HEK293 (cell line): ENCODE measurements at regions not wholly inside any gene's neighbourhood (a gene's known extent, or its start where the extent isn't known, plus 50 kb on each side); places are given as distances from the start of the nearest gene placed in this dataset.

Source experiments
- CTCF ChIP-seq: fragments of 450-650 bp; formaldehyde crosslinking; IDR thresholded peaks from 2 replicates; pipeline ENCODE4 v1.5.1; 2016; ENCODE audit warnings: missing biosample characterization, missing genetic modification characterization
- ELK4 ChIP-seq: IDR thresholded peaks from 2 replicates; pipeline ENCODE4 v1.6.1; 2011; ENCODE audit warnings: mild to moderate bottlenecking, low read depth, low read length, borderline replicate concordance
- REPIN1 ChIP-seq: fragments of 450-650 bp; formaldehyde crosslinking; IDR thresholded peaks from 2 replicates; pipeline ENCODE4 v1.5.1; 2017; ENCODE audit warnings: missing biosample characterization, missing genetic modification characterization, low read depth
- SCRT2 ChIP-seq: fragments of 450-650 bp; formaldehyde crosslinking; IDR thresholded peaks from 2 replicates; pipeline ENCODE4 v1.5.1; 2016; ENCODE audit warnings: missing biosample characterization, missing genetic modification characterization
- SP2 ChIP-seq: fragments of 450-650 bp; formaldehyde crosslinking; IDR thresholded peaks from 2 replicates; pipeline ENCODE4 v1.5.1; 2016; ENCODE audit warnings: missing biosample characterization, missing genetic modification characterization
- YY1 ChIP-seq: fragments of 450-650 bp; formaldehyde crosslinking; IDR thresholded peaks from 2 replicates; pipeline ENCODE4 v1.5.1; 2018; ENCODE audit warnings: missing biosample characterization, missing genetic modification characterization
- ZFP69B ChIP-seq: fragments of 450-650 bp; formaldehyde crosslinking; IDR thresholded peaks from 2 replicates; pipeline ENCODE4 v1.5.1; 2016; ENCODE audit warnings: missing biosample characterization, missing genetic modification characterization
- ZNF121 ChIP-seq: fragments of 450-650 bp; formaldehyde crosslinking; IDR thresholded peaks from 2 replicates; pipeline ENCODE4 v1.5.1; 2016; ENCODE audit warnings: missing biosample characterization, missing genetic modification characterization
- ZNF148 ChIP-seq: fragments of 450-650 bp; formaldehyde crosslinking; IDR thresholded peaks from 2 replicates; pipeline ENCODE4 v1.5.0; 2017; ENCODE audit warnings: missing biosample characterization, missing genetic modification characterization, borderline replicate concordance
- ZNF473 ChIP-seq: fragments of 450-650 bp; formaldehyde crosslinking; IDR thresholded peaks from 2 replicates; pipeline ENCODE4 v1.5.1; 2017; ENCODE audit warnings: missing biosample characterization, missing genetic modification characterization
- ZNF530 ChIP-seq: fragments of 450-650 bp; formaldehyde crosslinking; IDR thresholded peaks from 2 replicates; pipeline ENCODE4 v1.5.1; 2016; ENCODE audit warnings: low read depth, missing biosample characterization, missing genetic modification characterization
- ZNF549 ChIP-seq: fragments of 450-650 bp; IDR thresholded peaks from 2 replicates; pipeline ENCODE4 v1.5.1; 2018; ENCODE audit warnings: missing biosample characterization, missing genetic modification characterization, mild to moderate bottlenecking, inconsistent platforms, moderate library complexity

GRCh38 chr4:126097155-126097799 lies 782.5 kb downstream of the FAT4 start:
- TF ChIP-seq YY1 (no peak), REPIN1 (no peak), ZNF530 (tag by site-specific recombination) (no peak), ZFP69B (no peak), CTCF (tag by site-specific recombination) (no peak), ELK4 (no peak), ZNF148 (tag by site-specific recombination) (no peak), ZNF121 (tag by site-specific recombination) (no peak), SCRT2 (tag by site-specific recombination) (no peak), ZNF473 (no peak), ZNF549 (tag by site-specific recombination) (no peak), SP2 (tag by site-specific recombination) (no peak)
